IMR-90 (cell line): ENCODE measurements at regions not wholly inside any gene's neighbourhood (a gene's known extent, or its start where the extent isn't known, plus 50 kb on each side); places are given as distances from the start of the nearest gene placed in this dataset.

Experiments used
- BHLHE40 ChIP-seq: fragments of 150-350 bp; IDR thresholded peaks from 2 replicates; pipeline ENCODE4 v1.6.1; 2016; ENCODE audit warnings: mild to moderate bottlenecking, low read depth, low read length
- CTCF ChIP-seq: conservative IDR thresholded peaks from 2 replicates; pipeline ENCODE4 v1.5.1; 2012; ENCODE audit warnings: mild to moderate bottlenecking, low read depth, low read length, improper control_type of control experiment
- POLR2A ChIP-seq: IDR thresholded peaks from 2 replicates; pipeline ENCODE4 v1.6.1; 2012; ENCODE audit warnings: mild to moderate bottlenecking, low read depth, low read length

- TF ChIP-seq POLR2A (no peak), CTCF (no peak), BHLHE40 (no peak)
Observed at GRCh38 chr2:49840428-49840975, 686.2 kb upstream of the FSHR start.
